ENCODE measurements at regions not wholly inside any gene's neighbourhood (a gene's known extent, or its start where the extent isn't known, plus 50 kb on each side); places are given as distances from the start of the nearest gene placed in this dataset.

GRCh38 chrX:4035874-4036273 lies 322.4 kb upstream of the PRKX start:
- no peaks in the 10 kb centered on the region for H3K27me3 ChIP-seq (ENCODE audit: insufficient read depth)
- Mint-ChIP-seq H3K9me3 (no peaks in the 10 kb centered on the region; the same call in 2 of the 3 replicates), H3K4me1 (no peaks in the 10 kb centered on the region), H3K36me3 (ENCODE audit: low read depth) (no peaks in the 10 kb centered on the region), H3K27ac (no peak overlapping the region), H3K27me3 (ENCODE audit: insufficient read depth, low read depth, poor library complexity) (no peaks in the 10 kb centered on the region), H3K4me3 (no peak overlapping the region)
- H3K9me2 ChIP-seq (ENCODE audit: insufficient read depth) = no peaks in the 10 kb centered on the region
- H3K4me1 ChIP-seq (ENCODE audit: insufficient read depth) = no peaks in the 10 kb centered on the region
- no peaks in the 10 kb centered on the region for H3F3A ChIP-seq (replicated peaks; ENCODE audit: low read depth)
- TF ChIP-seq, protein P1, sequence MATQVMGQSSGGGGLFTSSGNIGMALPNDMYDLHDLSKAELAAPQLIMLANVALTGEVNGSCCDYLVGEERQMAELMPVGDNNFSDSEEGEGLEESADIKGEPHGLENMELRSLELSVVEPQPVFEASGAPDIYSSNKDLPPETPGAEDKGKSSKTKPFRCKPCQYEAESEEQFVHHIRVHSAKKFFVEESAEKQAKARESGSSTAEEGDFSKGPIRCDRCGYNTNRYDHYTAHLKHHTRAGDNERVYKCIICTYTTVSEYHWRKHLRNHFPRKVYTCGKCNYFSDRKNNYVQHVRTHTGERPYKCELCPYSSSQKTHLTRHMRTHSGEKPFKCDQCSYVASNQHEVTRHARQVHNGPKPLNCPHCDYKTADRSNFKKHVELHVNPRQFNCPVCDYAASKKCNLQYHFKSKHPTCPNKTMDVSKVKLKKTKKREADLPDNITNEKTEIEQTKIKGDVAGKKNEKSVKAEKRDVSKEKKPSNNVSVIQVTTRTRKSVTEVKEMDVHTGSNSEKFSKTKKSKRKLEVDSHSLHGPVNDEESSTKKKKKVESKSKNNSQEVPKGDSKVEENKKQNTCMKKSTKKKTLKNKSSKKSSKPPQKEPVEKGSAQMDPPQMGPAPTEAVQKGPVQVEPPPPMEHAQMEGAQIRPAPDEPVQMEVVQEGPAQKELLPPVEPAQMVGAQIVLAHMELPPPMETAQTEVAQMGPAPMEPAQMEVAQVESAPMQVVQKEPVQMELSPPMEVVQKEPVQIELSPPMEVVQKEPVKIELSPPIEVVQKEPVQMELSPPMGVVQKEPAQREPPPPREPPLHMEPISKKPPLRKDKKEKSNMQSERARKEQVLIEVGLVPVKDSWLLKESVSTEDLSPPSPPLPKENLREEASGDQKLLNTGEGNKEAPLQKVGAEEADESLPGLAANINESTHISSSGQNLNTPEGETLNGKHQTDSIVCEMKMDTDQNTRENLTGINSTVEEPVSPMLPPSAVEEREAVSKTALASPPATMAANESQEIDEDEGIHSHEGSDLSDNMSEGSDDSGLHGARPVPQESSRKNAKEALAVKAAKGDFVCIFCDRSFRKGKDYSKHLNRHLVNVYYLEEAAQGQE (IDR thresholded peaks at IDR 0.05; ENCODE audit: unreplicated experiment) = no peak
- TF ChIP-seq ETS1 (IDR thresholded peaks at IDR 0.05) = no peak
- no peak for TF ChIP-seq STAT1 (IDR thresholded peaks at IDR 0.05; ENCODE audit: unreplicated experiment)
- no peak for TF ChIP-seq EZH2phosphoT487 (IDR thresholded peaks at IDR 0.05; ENCODE audit: unreplicated experiment)
- TF ChIP-seq ZNF114 (CRISPR knock-in tag; IDR thresholded peaks at IDR 0.05) = no peak
- no peak for TF ChIP-seq ZNF331 (CRISPR knock-in tag; IDR thresholded peaks at IDR 0.05; ENCODE audit: low read depth)
- H3K36me3 ChIP-seq (ENCODE audit: insufficient read depth) = no peaks in the 10 kb centered on the region
- no peak overlapping the region for H3K4me3 ChIP-seq
- no peak overlapping the region for H3K4me2 ChIP-seq
- no peak overlapping the region for H3K27ac ChIP-seq (ENCODE audit: low read depth)
- no peaks in the 10 kb centered on the region for H3K79me2 ChIP-seq (replicated peaks; ENCODE audit: insufficient read depth)
- ATAC-seq = no peak
- no peak overlapping the region for H2AFZ ChIP-seq
- H4K20me1 ChIP-seq (replicated peaks; ENCODE audit: insufficient read depth) = no peaks in the 10 kb centered on the region
- no peak for DNase-seq (ENCODE audit: low spot score)

DNA sequence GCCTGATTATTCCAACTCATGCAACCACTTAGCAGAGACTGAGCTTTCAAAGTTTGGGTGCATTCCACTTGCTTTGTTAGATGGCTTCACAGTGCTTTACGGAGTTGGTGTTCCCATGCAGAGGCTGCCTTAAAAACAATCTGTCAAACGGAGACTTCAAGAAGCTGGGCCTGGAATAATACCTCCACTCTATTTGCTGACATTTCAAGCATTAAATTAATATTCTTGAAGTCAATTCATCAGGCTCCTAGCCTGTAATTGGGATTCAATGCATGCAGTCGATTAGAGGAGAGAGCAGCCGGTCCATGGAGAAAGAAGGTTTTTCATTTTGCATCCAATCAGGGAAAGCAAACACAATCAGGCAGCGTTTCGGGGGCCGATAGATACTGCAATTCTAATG lies 314.7 kb upstream of the PRKX start:
- Mint-ChIP-seq H3K9me3 (no peaks in the 10 kb centered on the region), H3K36me3 (ENCODE audit: low read depth) (no peaks in the 10 kb centered on the region), H3K27me3 (ENCODE audit: insufficient read depth, low read depth, poor library complexity) (no peaks in the 10 kb centered on the region), H3K4me1 (no peaks in the 10 kb centered on the region; the same call in 2 of the 3 replicates), H3K27ac (no peak overlapping the region), H3K4me3 (no peak overlapping the region)
- H3K27me3 ChIP-seq (ENCODE audit: insufficient read depth) = no peaks in the 10 kb centered on the region
- no peaks in the 10 kb centered on the region for H3K9me2 ChIP-seq (ENCODE audit: insufficient read depth)
- H3K4me1 ChIP-seq (ENCODE audit: insufficient read depth) = no peaks in the 10 kb centered on the region
- H3K4me2 ChIP-seq = no peak overlapping the region
- H3F3A ChIP-seq (replicated peaks; ENCODE audit: low read depth) = no peaks in the 10 kb centered on the region
- H3K36me3 ChIP-seq (ENCODE audit: insufficient read depth) = no peaks in the 10 kb centered on the region
- DNase-seq (ENCODE audit: low spot score) = no peak
- ATAC-seq = no peak
- no peak overlapping the region for H3K4me3 ChIP-seq
- no peak overlapping the region for H3K27ac ChIP-seq (ENCODE audit: low read depth)
- H3K79me2 ChIP-seq (replicated peaks; ENCODE audit: insufficient read depth) = no peaks in the 10 kb centered on the region
- H2AFZ ChIP-seq = no peak overlapping the region
- H4K20me1 ChIP-seq (replicated peaks; ENCODE audit: insufficient read depth) = no peaks in the 10 kb centered on the region
- no peak for TF ChIP-seq ETS1 (IDR thresholded peaks at IDR 0.05)
- TF ChIP-seq ZNF331 (CRISPR knock-in tag; IDR thresholded peaks at IDR 0.05; ENCODE audit: low read depth) = no peak
- TF ChIP-seq EZH2 (IDR thresholded peaks at IDR 0.05; ENCODE audit: low read depth, unreplicated experiment) = no peak
- no peak for TF ChIP-seq STAT1 (IDR thresholded peaks at IDR 0.05; ENCODE audit: unreplicated experiment)
- TF ChIP-seq ZNF462 (CRISPR knock-in tag; IDR thresholded peaks at IDR 0.05) = no peak
- no peak for TF ChIP-seq CREB1 (CRISPR knock-in tag; IDR thresholded peaks at IDR 0.05; ENCODE audit: low read depth)
